PC-9 (cell line): ENCODE measurements at regions not wholly inside any gene's neighbourhood (a gene's known extent, or its start where the extent isn't known, plus 50 kb on each side); places are given as distances from the start of the nearest gene placed in this dataset.

Experiments
- EZH2 ChIP-seq: fragments of 200-600 bp; sonication (generic); IDR thresholded peaks from 2 replicates; pipeline ENCODE4 v1.8.0; 2017; ENCODE audit warnings: antibody characterized with exemption, low read depth
- TF ChIP-seq, protein P1 (sequence below): fragments of 200-600 bp; sonication (generic); conservative IDR thresholded peaks from 2 replicates; pipeline ENCODE4 v1.6.1; 2017; ENCODE audit warnings: mixed run types, antibody characterized with exemption, mild to moderate bottlenecking, moderate library complexity

GRCh38 chr15:95664450-95664849, 666.0 kb upstream of the NR2F2 start:
- TF ChIP-seq, protein P1, sequence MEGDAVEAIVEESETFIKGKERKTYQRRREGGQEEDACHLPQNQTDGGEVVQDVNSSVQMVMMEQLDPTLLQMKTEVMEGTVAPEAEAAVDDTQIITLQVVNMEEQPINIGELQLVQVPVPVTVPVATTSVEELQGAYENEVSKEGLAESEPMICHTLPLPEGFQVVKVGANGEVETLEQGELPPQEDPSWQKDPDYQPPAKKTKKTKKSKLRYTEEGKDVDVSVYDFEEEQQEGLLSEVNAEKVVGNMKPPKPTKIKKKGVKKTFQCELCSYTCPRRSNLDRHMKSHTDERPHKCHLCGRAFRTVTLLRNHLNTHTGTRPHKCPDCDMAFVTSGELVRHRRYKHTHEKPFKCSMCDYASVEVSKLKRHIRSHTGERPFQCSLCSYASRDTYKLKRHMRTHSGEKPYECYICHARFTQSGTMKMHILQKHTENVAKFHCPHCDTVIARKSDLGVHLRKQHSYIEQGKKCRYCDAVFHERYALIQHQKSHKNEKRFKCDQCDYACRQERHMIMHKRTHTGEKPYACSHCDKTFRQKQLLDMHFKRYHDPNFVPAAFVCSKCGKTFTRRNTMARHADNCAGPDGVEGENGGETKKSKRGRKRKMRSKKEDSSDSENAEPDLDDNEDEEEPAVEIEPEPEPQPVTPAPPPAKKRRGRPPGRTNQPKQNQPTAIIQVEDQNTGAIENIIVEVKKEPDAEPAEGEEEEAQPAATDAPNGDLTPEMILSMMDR, result no peak
- TF ChIP-seq EZH2, result no peak
